ENCODE measurements at regions not wholly inside any gene's neighbourhood (a gene's known extent, or its start where the extent isn't known, plus 50 kb on each side); places are given as distances from the start of the nearest gene placed in this dataset.

GRCh38 chr3:120855665-120856437 lies 52.2 kb upstream of the STXBP5L start:
- TF ChIP-seq ZBTB49 (CRISPR knock-in tag; IDR thresholded peaks at IDR 0.05; ENCODE audit: borderline replicate concordance) (no peak), EZH2 (conservative IDR thresholded peaks at IDR 0.05; ENCODE audit: low read depth, low read length) (no peak), CTCF (CRISPR knock-in tag; IDR thresholded peaks at IDR 0.05) (no peak), POLR2AphosphoS2 (IDR thresholded peaks at IDR 0.05; ENCODE audit: low read depth, low read length) (no peak), POLR2A (IDR thresholded peaks at IDR 0.05; ENCODE audit: insufficient read depth in 1 of 2, low read depth in 2 of 2, low read length in 2 of 2) (no peak), PRDM15 (CRISPR knock-in tag; IDR thresholded peaks at IDR 0.05) (no peak), ZNF766 (CRISPR knock-in tag; IDR thresholded peaks at IDR 0.05; ENCODE audit: borderline replicate concordance) (no peak), REST (IDR thresholded peaks at IDR 0.05; ENCODE audit: borderline replicate concordance in 1 of 2, low read depth in 1 of 2, low read length in 2 of 2) (no peak), MAFK (conservative IDR thresholded peaks at IDR 0.05 in 1 of 2, IDR thresholded peaks at IDR 0.05 in 1 of 2; ENCODE audit: low read length in 2 of 2) (no peak), ZNF281 (CRISPR knock-in tag; IDR thresholded peaks at IDR 0.05; ENCODE audit: borderline replicate concordance) (no peak), ZZZ3 (CRISPR knock-in tag; IDR thresholded peaks at IDR 0.05; ENCODE audit: borderline replicate concordance) (no peak), FOXP4 (CRISPR knock-in tag; IDR thresholded peaks at IDR 0.05) (no peak)
